ENCODE measurements at regions not wholly inside any gene's neighbourhood (a gene's known extent, or its start where the extent isn't known, plus 50 kb on each side); places are given as distances from the start of the nearest gene placed in this dataset.
A peak's percentile ranks its signal among the peaks of the same experiment; 100 is the strongest.

DNA sequence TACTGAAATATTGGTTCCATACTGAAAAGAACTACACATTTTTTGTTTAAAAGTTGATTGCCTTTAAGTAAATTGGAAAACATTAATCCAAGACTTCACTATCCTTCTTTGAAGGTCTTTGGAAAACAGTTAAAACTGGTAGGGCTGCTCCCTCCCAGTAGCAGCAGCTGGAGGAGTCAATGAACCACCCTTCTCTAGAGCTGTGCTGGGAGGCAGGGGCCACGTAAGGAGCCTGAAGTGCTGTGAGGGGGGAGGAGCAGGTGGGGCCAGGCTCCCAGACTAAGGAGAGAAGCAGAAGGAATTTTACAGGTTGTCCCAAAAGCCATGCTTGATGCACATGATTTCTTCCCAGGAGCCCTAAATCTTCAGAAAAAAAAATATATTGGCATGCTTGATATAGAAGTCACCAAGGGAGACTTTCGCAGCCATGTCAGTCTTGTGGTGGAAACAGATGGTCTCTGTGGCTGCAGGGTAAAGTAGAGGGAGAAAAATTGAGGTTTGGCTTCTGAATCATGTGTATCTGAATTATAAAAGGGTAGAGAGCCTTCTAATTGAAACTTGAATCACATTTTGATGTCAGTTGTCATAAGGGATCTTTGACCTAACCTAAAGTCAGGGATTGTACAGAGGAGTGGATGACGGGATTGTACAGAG lies 673.2 kb upstream of the FRG1 start:
- Histone ChIP-seq H3K9me3 (ENCODE audit: control insufficient read depth in 2 of 2, insufficient read depth in 1 of 2, low read depth in 1 of 2, low read length in 1 of 2) (no peaks in the 10 kb centered on the region), H3K4me3 (ENCODE audit: low read depth in 1 of 2, low read length in 2 of 2) (no peak overlapping the region), H3K36me3 (ENCODE audit: control insufficient read depth in 2 of 2, insufficient read depth in 2 of 2, low read length in 1 of 2) (no peaks in the 10 kb centered on the region), H3K27me3 (ENCODE audit: control insufficient read depth in 1 of 2, insufficient read depth in 2 of 2, low read length in 2 of 2) (no peaks in the 10 kb centered on the region), H3K27ac (ENCODE audit: low read depth in 2 of 2, low read length in 1 of 2) (no peak overlapping the region), H3K4me1 (ENCODE audit: control insufficient read depth in 2 of 2, insufficient read depth in 2 of 2, low read length in 1 of 2) (no peaks in the 10 kb centered on the region)
- WGBS, 2 donors: 80 to 87% methylated on average over 3 of the region's 3 CpGs

DNA sequence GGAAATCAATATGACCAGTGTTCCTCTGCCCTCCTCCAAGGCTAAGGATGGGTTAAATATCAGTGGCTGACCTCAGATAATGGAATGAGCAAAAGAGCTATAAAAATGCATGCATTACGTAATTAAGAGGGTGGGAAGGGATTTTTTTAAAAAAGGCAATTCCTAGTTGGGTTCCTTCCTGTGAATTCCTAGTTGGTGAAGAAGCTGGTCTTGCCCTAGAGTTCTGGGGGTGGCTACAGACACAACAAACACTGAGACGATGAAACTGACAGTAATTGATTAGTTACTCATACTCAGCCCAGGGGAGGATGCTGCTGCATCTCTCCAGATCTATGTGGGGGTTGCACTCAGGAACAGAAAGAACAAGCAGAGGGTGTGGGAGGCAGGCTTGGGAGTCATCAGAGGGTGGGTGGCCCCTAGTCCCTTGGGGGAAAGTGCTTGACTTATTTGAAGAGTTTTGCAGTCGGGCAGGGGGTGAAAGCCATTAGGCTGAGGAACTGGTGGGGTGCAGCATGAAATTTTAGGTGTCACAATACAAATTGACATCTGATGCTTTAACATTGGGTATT lies 662.0 kb upstream of the FRG1 start:
- Histone ChIP-seq H3K27ac (ENCODE audit: low read depth in 2 of 2, low read length in 1 of 2) (no peak overlapping the region), H3K9me3 (ENCODE audit: control insufficient read depth in 2 of 2, insufficient read depth in 1 of 2, low read depth in 1 of 2, low read length in 1 of 2) (peaks cover 0 to 2% of the 10 kb centered on the region in 2 donors), H3K4me3 (ENCODE audit: low read depth in 1 of 2, low read length in 2 of 2) (no peak overlapping the region), H3K36me3 (ENCODE audit: control insufficient read depth in 2 of 2, insufficient read depth in 2 of 2, low read length in 1 of 2) (no peaks in the 10 kb centered on the region), H3K4me1 (ENCODE audit: control insufficient read depth in 2 of 2, insufficient read depth in 2 of 2, low read length in 1 of 2) (no peaks in the 10 kb centered on the region), H3K27me3 (ENCODE audit: control insufficient read depth in 1 of 2, insufficient read depth in 2 of 2, low read length in 2 of 2) (no peaks in the 10 kb centered on the region)
- 40 to 42% methylated on average over 3 of the region's 3 CpGs for WGBS, 2 donors

DNA sequence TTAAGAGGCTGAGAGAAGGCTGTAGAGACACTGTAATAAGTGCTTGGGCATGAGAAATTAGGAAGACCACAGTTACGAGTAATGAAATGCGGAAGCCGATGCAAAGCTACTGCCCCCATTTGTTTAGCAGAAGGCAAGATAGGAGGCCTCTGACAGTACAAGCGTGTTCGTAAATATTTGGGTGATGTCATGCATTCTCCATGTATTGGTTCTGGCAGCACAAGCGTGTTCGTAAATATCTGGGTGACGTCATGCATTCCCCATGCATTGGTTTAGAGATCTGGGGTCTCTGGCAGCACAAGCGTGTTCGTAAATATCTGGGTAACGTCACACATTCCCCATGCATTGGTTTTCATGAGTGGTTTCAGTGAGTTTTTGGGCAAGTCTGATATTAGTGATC lies 661.5 kb upstream of the FRG1 start:
- no peak overlapping the region for H3K27ac ChIP-seq (ENCODE audit: low read depth in 2 of 2, low read length in 1 of 2)
- H3K36me3 ChIP-seq (ENCODE audit: control insufficient read depth in 2 of 2, insufficient read depth in 2 of 2, low read length in 1 of 2): no peaks in the 10 kb centered on the region
- WGBS, 2 donors: 82 to 83% methylated on average over 11 of the region's 11 CpGs
- no peaks in the 10 kb centered on the region for H3K27me3 ChIP-seq (ENCODE audit: control insufficient read depth in 1 of 2, insufficient read depth in 2 of 2, low read length in 2 of 2)
- H3K9me3 ChIP-seq (ENCODE audit: control insufficient read depth in 2 of 2, insufficient read depth in 1 of 2, low read depth in 1 of 2, low read length in 1 of 2): peaks cover 0 to 2% of the 10 kb centered on the region in 2 donors
- no peak overlapping the region for H3K4me3 ChIP-seq (ENCODE audit: low read depth in 1 of 2, low read length in 2 of 2)
- no peaks in the 10 kb centered on the region for H3K4me1 ChIP-seq (ENCODE audit: control insufficient read depth in 2 of 2, insufficient read depth in 2 of 2, low read length in 1 of 2)

DNA sequence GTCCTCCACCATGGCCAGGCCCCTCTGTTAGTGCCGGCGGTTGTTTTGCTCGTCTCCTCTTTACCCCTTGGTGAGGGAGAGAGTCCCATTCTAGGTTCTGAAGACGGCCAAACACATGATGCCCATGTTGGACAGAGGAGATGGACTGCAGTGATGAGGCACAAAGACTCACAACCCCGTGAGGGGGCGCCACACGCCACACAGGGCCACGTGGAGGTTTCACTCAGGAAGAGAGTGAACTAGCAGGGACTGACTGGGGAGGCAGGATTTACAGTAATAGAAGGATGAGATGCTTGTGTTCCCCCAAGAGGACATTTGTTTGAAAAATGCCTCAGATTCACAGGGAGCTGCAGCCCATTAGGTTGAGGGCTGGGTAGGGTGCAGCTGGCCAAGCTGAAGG lies 655.3 kb upstream of the FRG1 start:
- Histone ChIP-seq H3K27ac (ENCODE audit: low read depth in 2 of 2, low read length in 1 of 2) (no peak overlapping the region), H3K4me3 (ENCODE audit: low read depth in 1 of 2, low read length in 2 of 2) (no peak overlapping the region), H3K9me3 (ENCODE audit: control insufficient read depth in 2 of 2, insufficient read depth in 1 of 2, low read depth in 1 of 2, low read length in 1 of 2) (peaks cover 2 to 8% of the 10 kb centered on the region in 2 donors), H3K36me3 (ENCODE audit: control insufficient read depth in 2 of 2, insufficient read depth in 2 of 2, low read length in 1 of 2) (no peaks in the 10 kb centered on the region), H3K27me3 (ENCODE audit: control insufficient read depth in 1 of 2, insufficient read depth in 2 of 2, low read length in 2 of 2) (no peaks in the 10 kb centered on the region), H3K4me1 (ENCODE audit: control insufficient read depth in 2 of 2, insufficient read depth in 2 of 2, low read length in 1 of 2) (no peaks in the 10 kb centered on the region)
- WGBS, 2 donors: 72 to 78% methylated on average over 8 of the region's 8 CpGs

DNA sequence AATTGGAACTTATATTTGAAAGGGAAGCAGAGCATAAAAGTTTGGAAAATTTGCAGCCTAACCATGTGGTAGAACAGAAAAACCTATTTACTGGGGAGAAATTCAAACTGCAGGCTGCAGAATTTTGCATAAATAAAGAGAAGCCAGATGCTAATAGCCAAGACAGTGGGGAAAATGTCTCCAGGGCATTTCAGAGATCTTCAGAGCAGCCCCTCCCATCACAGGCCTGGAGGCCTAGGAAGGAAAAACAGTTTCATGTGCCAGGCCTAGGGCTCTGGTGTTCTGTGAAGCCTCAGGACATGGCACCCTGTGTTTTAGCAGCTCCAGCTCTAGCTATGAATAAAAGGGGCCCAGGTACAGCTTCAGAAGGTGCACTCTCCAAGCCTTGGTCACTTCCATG lies 648.7 kb upstream of the FRG1 start:
- Histone ChIP-seq H3K4me3 (ENCODE audit: low read depth in 1 of 2, low read length in 2 of 2) (no peak overlapping the region), H3K4me1 (ENCODE audit: control insufficient read depth in 2 of 2, insufficient read depth in 2 of 2, low read length in 1 of 2) (no peaks in the 10 kb centered on the region), H3K27me3 (ENCODE audit: control insufficient read depth in 1 of 2, insufficient read depth in 2 of 2, low read length in 2 of 2) (no peaks in the 10 kb centered on the region), H3K36me3 (ENCODE audit: control insufficient read depth in 2 of 2, insufficient read depth in 2 of 2, low read length in 1 of 2) (no peaks in the 10 kb centered on the region), H3K27ac (ENCODE audit: low read depth in 2 of 2, low read length in 1 of 2) (no peak overlapping the region), H3K9me3 (ENCODE audit: control insufficient read depth in 2 of 2, insufficient read depth in 1 of 2, low read depth in 1 of 2, low read length in 1 of 2) (no peaks in the 10 kb centered on the region)

DNA sequence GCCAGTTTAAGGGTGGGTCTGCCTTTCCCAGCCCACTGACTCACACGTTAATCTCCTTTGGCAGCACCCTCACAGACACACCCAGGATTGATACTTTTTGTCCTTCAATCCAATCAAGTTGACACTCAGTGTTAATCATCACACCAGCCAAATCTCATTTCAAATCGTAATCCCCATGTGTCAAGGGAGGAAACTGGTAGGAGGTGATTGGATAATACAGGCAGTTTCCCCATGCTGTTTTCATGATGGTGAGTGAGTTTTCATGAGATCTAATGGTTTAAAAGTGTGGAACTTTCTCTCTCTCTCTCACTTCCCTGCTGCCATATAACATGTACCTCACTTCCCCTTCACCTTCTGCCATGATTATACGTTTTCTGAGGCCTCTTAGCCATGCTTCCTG lies 647.2 kb upstream of the FRG1 start:
- no peaks in the 10 kb centered on the region for H3K9me3 ChIP-seq (ENCODE audit: control insufficient read depth in 2 of 2, insufficient read depth in 1 of 2, low read depth in 1 of 2, low read length in 1 of 2)
- no peaks in the 10 kb centered on the region for H3K27me3 ChIP-seq (ENCODE audit: control insufficient read depth in 1 of 2, insufficient read depth in 2 of 2, low read length in 2 of 2)
- no peaks in the 10 kb centered on the region for H3K4me1 ChIP-seq (ENCODE audit: control insufficient read depth in 2 of 2, insufficient read depth in 2 of 2, low read length in 1 of 2)
- no peak overlapping the region for H3K4me3 ChIP-seq (ENCODE audit: low read depth in 1 of 2, low read length in 2 of 2)
- WGBS, 2 donors: 25 to 29% methylated on average over 3 of the region's 3 CpGs
- no peak overlapping the region for H3K27ac ChIP-seq (ENCODE audit: low read depth in 2 of 2, low read length in 1 of 2)
- H3K36me3 ChIP-seq (ENCODE audit: control insufficient read depth in 2 of 2, insufficient read depth in 2 of 2, low read length in 1 of 2): no peaks in the 10 kb centered on the region

DNA sequence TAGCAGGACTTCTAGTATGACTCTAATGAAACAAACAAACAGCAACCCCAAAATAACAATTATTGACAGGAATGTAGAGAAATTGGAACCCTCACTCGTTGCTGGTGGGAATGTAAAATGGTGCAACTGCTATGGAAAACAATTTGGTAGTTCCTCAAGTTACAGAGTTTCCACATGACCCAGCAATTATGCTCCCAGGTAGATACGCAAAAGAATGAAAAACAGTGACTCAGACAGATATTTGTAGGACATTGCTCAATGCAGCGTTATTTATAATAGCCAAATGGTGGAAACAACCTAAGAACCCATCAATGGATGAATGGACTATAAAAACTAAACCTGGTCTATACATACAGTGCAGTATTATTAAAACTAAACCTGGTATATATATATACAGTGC lies 646.1 kb upstream of the FRG1 start:
- H3K27me3 ChIP-seq (ENCODE audit: control insufficient read depth in 1 of 2, insufficient read depth in 2 of 2, low read length in 2 of 2): no peaks in the 10 kb centered on the region
- H3K4me1 ChIP-seq (ENCODE audit: control insufficient read depth in 2 of 2, insufficient read depth in 2 of 2, low read length in 1 of 2): no peaks in the 10 kb centered on the region
- H3K9me3 ChIP-seq (ENCODE audit: control insufficient read depth in 2 of 2, insufficient read depth in 1 of 2, low read depth in 1 of 2, low read length in 1 of 2): no peaks in the 10 kb centered on the region
- no peak overlapping the region for H3K27ac ChIP-seq (ENCODE audit: low read depth in 2 of 2, low read length in 1 of 2)
- no peaks in the 10 kb centered on the region for H3K36me3 ChIP-seq (ENCODE audit: control insufficient read depth in 2 of 2, insufficient read depth in 2 of 2, low read length in 1 of 2)
- WGBS, 2 donors: 68 to 71% methylated on average over 3 of the region's 3 CpGs
- H3K4me3 ChIP-seq (ENCODE audit: low read depth in 1 of 2, low read length in 2 of 2): no peak overlapping the region

DNA sequence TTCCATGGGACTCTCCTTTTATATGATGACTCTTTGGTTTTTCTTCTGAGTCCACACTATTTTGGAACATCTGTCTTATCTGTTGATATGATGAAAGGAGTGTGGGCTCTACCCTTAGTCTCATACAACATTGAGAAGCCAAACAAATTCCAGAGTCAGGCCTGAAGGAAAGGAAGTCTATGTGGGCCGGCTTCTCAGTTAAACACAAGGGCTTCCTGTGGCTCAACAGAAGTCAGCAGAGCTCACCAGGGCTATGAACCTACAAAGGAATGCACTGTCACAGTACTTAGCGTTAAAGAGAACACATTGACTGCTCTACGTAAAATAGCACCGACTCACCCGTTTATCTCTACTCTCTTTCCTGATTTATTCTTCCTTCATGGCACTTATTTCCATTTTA lies 641.0 kb upstream of the FRG1 start:
- Histone ChIP-seq H3K27ac (ENCODE audit: low read depth in 2 of 2, low read length in 1 of 2) (no peak overlapping the region), H3K36me3 (ENCODE audit: control insufficient read depth in 2 of 2, insufficient read depth in 2 of 2, low read length in 1 of 2) (no peaks in the 10 kb centered on the region), H3K27me3 (ENCODE audit: control insufficient read depth in 1 of 2, insufficient read depth in 2 of 2, low read length in 2 of 2) (no peaks in the 10 kb centered on the region), H3K4me1 (ENCODE audit: control insufficient read depth in 2 of 2, insufficient read depth in 2 of 2, low read length in 1 of 2) (no peaks in the 10 kb centered on the region), H3K4me3 (ENCODE audit: low read depth in 1 of 2, low read length in 2 of 2) (no peak overlapping the region), H3K9me3 (ENCODE audit: control insufficient read depth in 2 of 2, insufficient read depth in 1 of 2, low read depth in 1 of 2, low read length in 1 of 2) (peaks cover 0 to 3% of the 10 kb centered on the region in 2 donors)
- 66 to 71% methylated on average over 5 of the region's 5 CpGs for WGBS, 2 donors

DNA sequence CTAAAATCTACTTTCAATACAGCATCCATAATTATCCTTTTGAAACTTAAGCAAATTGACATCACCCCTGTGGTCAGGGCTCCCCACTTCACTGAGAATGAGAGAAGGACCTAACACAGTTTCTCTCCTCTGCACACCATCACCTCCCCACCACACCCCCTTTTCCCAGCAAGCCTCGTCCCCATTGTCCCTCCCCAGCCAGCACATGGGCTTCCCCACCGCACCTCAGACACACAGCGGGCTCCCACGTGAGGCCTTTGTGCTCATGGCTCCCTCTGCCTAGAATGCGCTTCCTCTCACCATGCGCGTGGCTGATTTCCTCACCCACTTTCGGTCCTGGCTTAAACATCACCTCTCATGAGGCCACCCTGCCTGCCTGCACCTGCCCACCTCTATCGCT lies 639.0 kb upstream of the FRG1 start:
- no peaks in the 10 kb centered on the region for H3K27me3 ChIP-seq (ENCODE audit: control insufficient read depth in 1 of 2, insufficient read depth in 2 of 2, low read length in 2 of 2)
- H3K27ac ChIP-seq (ENCODE audit: low read depth in 2 of 2, low read length in 1 of 2): no peak overlapping the region
- no peaks in the 10 kb centered on the region for H3K36me3 ChIP-seq (ENCODE audit: control insufficient read depth in 2 of 2, insufficient read depth in 2 of 2, low read length in 1 of 2)
- no peaks in the 10 kb centered on the region for H3K4me1 ChIP-seq (ENCODE audit: control insufficient read depth in 2 of 2, insufficient read depth in 2 of 2, low read length in 1 of 2)
- WGBS, 2 donors: 89 to 91% methylated on average over 9 of the region's 9 CpGs
- H3K9me3 ChIP-seq (ENCODE audit: control insufficient read depth in 2 of 2, insufficient read depth in 1 of 2, low read depth in 1 of 2, low read length in 1 of 2): peaks cover 0 to 3% of the 10 kb centered on the region in 2 donors
- H3K4me3 ChIP-seq (ENCODE audit: low read depth in 1 of 2, low read length in 2 of 2): no peak overlapping the region

DNA sequence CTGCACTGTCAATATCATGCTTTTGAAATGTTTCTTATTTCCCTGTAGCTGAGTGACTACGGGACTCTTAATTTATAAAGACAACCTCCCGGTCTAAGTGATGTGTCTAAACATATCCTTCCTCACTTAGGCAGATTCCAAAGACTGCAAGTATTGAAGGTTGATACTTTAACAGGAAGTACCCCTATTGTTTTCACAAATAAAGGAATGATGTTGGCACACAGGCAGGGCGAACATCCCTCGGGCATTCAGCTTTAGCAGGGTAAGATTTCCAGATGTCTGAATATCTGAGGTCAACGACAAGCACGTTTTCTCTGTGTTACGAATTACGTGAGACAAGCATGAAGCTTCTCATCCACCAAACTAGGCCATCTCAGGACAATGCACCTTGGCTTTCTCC lies 638.0 kb upstream of the FRG1 start:
- no peaks in the 10 kb centered on the region for H3K4me1 ChIP-seq (ENCODE audit: control insufficient read depth in 2 of 2, insufficient read depth in 2 of 2, low read length in 1 of 2)

More for the DNA sequence above, 638.0 kb upstream of the FRG1 start:
- H3K9me3 ChIP-seq (ENCODE audit: control insufficient read depth in 2 of 2, insufficient read depth in 1 of 2, low read depth in 1 of 2, low read length in 1 of 2): peaks cover 0 to 3% of the 10 kb centered on the region in 2 donors
- 40 to 51% methylated on average over 8 of the region's 8 CpGs for WGBS, 2 donors
- peak overlapping the region in 1 of 2 donors; percentile 57 for H3K27ac ChIP-seq (ENCODE audit: low read depth in 2 of 2, low read length in 1 of 2)
- no peaks in the 10 kb centered on the region for H3K27me3 ChIP-seq (ENCODE audit: control insufficient read depth in 1 of 2, insufficient read depth in 2 of 2, low read length in 2 of 2)
- H3K4me3 ChIP-seq (ENCODE audit: low read depth in 1 of 2, low read length in 2 of 2): no peak overlapping the region
- H3K36me3 ChIP-seq (ENCODE audit: control insufficient read depth in 2 of 2, insufficient read depth in 2 of 2, low read length in 1 of 2): no peaks in the 10 kb centered on the region

Measured in esophagus (tissue), 2 donors.